ENCODE measurements at regions not wholly inside any gene's neighbourhood (a gene's known extent, or its start where the extent isn't known, plus 50 kb on each side); places are given as distances from the start of the nearest gene placed in this dataset.

DNA sequence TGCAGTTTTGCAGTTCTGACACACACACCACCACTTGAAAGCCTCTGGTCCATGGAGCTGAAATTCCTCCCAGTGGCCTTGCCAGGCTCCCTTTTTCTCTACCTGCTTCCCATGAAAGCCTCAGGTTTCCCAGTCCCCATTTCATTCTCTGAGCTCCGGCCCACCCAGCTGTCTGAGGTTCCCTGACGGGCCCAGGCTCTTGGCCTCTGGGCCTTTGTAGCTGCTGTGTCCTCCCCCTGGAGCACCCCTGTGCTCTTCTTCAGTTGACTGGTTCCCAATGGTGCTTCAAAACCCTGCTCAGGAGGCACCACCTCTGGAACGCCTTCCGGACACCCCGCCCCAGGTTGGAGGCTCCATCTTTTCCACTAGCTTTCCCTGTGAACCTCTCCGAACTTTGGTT is 155.9 kb upstream of the SHB start:
- no peak overlapping the region for H3K4me3 ChIP-seq
- H3K4me1 ChIP-seq (ENCODE audit: low read depth) = peaks cover 16% of the 10 kb centered on the region
- no peaks in the 10 kb centered on the region for H3K36me3 ChIP-seq
- peaks cover 3% of the 10 kb centered on the region for H3K27me3 ChIP-seq
- H3K9me3 ChIP-seq (ENCODE audit: low read depth) = no peaks in the 10 kb centered on the region
- TF ChIP-seq, protein P1, sequence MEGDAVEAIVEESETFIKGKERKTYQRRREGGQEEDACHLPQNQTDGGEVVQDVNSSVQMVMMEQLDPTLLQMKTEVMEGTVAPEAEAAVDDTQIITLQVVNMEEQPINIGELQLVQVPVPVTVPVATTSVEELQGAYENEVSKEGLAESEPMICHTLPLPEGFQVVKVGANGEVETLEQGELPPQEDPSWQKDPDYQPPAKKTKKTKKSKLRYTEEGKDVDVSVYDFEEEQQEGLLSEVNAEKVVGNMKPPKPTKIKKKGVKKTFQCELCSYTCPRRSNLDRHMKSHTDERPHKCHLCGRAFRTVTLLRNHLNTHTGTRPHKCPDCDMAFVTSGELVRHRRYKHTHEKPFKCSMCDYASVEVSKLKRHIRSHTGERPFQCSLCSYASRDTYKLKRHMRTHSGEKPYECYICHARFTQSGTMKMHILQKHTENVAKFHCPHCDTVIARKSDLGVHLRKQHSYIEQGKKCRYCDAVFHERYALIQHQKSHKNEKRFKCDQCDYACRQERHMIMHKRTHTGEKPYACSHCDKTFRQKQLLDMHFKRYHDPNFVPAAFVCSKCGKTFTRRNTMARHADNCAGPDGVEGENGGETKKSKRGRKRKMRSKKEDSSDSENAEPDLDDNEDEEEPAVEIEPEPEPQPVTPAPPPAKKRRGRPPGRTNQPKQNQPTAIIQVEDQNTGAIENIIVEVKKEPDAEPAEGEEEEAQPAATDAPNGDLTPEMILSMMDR (IDR thresholded peaks at IDR 0.05; ENCODE audit: low read depth, low read length) = no peak
- DNase-seq (ENCODE audit: low read depth in 1 of 2, low spot score in 1 of 2) = no peak
- H3K27ac ChIP-seq = no peak overlapping the region

DNA sequence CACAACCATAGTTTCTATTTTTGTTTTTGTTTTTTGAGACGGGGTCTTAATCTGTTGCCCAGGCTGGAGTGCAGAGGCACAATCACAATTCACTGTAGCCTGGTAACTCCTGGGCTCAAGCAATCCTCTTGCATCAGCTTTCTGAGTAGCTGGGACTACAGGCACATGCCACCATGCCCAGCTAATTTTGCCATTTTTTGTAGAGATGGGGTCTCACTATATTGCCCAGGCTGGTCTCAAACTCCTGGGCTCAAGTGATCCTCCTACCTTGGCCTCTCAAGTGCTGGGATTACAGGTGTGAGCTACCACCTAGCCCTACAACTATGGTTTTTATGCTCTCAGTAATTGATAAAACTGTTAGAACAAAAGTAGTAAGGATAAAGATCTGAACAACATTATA is 147.5 kb upstream of the SHB start:
- Histone ChIP-seq H3K27ac (no peak overlapping the region), H3K4me1 (ENCODE audit: low read depth) (peaks cover 6% of the 10 kb centered on the region), H3K27me3 (peaks cover 13% of the 10 kb centered on the region), H3K36me3 (no peaks in the 10 kb centered on the region), H3K9me3 (ENCODE audit: low read depth) (no peaks in the 10 kb centered on the region), H3K4me3 (no peak overlapping the region)
- no peak for DNase-seq (ENCODE audit: low read depth in 1 of 2, low spot score in 1 of 2)
- TF ChIP-seq, protein P1 (IDR thresholded peaks at IDR 0.05; ENCODE audit: low read depth, low read length) = no peak

DNA sequence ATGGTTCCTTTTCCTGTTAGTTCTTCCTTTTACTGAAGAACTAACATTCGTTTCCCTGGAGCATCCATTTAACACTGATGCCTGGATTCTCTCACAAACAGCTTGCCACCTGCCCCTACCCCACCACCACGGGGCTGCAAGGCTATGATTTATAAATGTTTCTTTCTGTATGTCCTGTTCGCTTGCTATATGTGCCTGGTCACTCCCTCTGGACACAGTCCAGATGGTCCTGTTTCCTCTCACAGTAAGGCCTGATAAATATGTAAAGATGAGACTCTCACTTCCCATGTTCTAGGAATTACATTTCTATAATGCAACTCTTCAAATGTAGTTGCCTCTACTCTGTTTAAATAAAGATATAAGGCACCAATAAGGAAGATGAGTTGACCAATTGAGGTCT is 146.4 kb upstream of the SHB start:
- TF ChIP-seq, protein P1 (IDR thresholded peaks at IDR 0.05; ENCODE audit: low read depth, low read length) = no peak
- no peak for DNase-seq (ENCODE audit: low read depth in 1 of 2, low spot score in 1 of 2)
- H3K4me3 ChIP-seq = no peak overlapping the region
- H3K27ac ChIP-seq = no peak overlapping the region
- peaks cover 6% of the 10 kb centered on the region for H3K4me1 ChIP-seq (ENCODE audit: low read depth)
- no peaks in the 10 kb centered on the region for H3K36me3 ChIP-seq
- H3K9me3 ChIP-seq (ENCODE audit: low read depth) = no peaks in the 10 kb centered on the region
- peaks cover 13% of the 10 kb centered on the region for H3K27me3 ChIP-seq

DNA sequence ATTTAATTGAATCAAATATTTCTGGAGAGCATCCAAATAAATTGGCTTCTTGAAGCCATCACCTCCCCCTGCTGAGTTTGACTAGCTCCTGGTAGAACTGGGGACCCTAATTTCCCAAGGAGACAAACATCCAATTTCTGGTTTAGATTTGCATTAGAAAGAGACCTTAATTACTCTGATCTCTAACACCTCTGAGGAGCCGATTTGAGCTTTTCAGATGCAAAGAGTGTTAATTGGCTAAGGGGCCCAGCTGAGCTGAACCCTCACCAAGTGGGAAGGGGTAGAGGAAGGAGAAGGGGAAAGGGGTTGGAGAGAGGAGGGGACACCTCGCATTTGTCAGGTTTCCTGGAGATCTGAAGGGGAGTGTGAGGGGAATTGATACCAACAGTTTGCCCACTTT is 145.4 kb upstream of the SHB start:
- Histone ChIP-seq H3K9me3 (ENCODE audit: low read depth) (no peaks in the 10 kb centered on the region), H3K27me3 (peaks cover 13% of the 10 kb centered on the region), H3K36me3 (no peaks in the 10 kb centered on the region), H3K4me3 (no peak overlapping the region), H3K27ac (no peak overlapping the region), H3K4me1 (ENCODE audit: low read depth) (peaks cover 6% of the 10 kb centered on the region)
- TF ChIP-seq, protein P1 (IDR thresholded peaks at IDR 0.05; ENCODE audit: low read depth, low read length) = no peak
- no peak for DNase-seq (ENCODE audit: low read depth in 1 of 2, low spot score in 1 of 2)

DNA sequence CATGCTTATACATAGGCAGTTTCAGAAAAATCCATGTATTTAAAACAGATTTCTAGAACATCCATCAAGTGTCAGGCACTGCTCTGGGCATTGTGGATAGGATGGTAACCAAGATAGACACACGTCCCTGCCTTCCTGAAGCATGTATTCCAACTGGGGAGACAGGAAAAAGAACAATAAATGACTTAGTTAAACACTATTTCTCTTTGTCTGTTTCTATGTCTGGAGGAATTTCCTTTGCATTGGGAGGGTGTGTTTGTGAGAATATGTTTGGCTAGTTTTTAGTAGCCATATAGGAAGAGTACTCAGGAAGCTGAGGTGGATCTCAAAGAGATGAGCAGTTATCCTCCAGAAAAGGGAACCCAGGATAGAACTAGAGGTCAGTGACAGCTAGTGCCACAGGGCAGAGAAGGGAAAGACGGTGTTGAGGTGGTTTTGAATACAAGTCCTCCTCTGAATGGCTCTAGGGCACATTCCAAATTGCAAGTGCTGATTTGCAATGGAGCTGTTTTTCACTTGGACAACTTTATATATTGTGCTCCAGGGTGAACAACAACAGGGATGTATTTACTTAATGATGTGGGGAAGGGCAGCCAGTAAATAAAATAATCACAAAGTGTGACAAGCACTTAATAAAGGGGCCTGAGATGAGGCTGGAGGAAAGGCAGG is 144.7 kb upstream of the SHB start:
- no peak for DNase-seq (ENCODE audit: low read depth in 1 of 2, low spot score in 1 of 2)
- no peak overlapping the region for H3K4me3 ChIP-seq
- TF ChIP-seq, protein P1 (IDR thresholded peaks at IDR 0.05; ENCODE audit: low read depth, low read length) = no peak
- peaks cover 6% of the 10 kb centered on the region for H3K4me1 ChIP-seq (ENCODE audit: low read depth)
- peaks cover 13% of the 10 kb centered on the region for H3K27me3 ChIP-seq
- H3K36me3 ChIP-seq = no peaks in the 10 kb centered on the region
- no peaks in the 10 kb centered on the region for H3K9me3 ChIP-seq (ENCODE audit: low read depth)
- H3K27ac ChIP-seq = no peak overlapping the region
